ENCODE measurements at regions not wholly inside any gene's neighbourhood (a gene's known extent, or its start where the extent isn't known, plus 50 kb on each side); places are given as distances from the start of the nearest gene placed in this dataset.

DNA sequence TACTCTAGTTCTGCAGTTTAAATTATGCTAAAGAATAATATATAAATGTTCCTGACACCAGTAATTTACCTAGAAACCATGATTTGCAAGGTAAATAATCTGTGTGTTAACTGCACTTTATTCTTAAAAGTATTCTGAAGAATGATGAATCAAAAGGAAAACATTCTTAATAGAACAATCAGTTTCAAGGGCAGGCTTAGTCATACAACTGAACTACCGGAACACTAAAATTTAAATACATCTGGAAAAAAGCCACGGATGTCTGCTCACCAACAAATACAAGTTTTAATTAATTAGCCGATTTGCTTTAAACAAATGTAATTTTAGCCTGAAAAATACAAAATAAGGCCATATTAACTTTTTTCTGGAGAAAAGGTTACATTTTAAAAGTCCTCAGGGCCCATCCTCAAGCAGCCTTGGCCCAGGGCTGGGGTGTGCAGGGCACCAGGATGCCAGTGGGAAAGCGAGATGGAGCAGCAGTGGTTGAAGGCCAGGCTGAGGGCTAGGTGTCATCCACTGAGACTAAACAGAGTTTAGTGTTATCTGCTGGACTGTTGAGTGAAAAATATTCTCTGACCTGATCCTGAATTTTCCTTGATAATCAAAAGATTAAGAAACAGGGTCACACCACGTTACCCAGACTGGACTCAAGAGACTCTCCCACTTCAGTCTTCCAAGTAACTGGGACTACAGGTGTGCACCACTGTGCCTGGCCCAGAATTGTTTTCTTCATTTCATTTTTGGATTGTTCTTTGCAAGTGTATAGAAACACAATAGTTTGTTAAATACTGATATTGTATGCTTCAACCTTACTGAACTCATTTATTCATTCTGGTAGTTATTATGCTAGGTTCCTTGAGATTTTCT is 88.2 kb upstream of the DST start:
- TF ChIP-seq CTCF (IDR thresholded peaks at IDR 0.05), result no peak
- TF ChIP-seq EP300 (IDR thresholded peaks at IDR 0.05), result no peak
- no peak for TF ChIP-seq POLR2A (IDR thresholded peaks at IDR 0.05)
- no peak for TF ChIP-seq POLR2AphosphoS5 (IDR thresholded peaks at IDR 0.05)

All from upper lobe of left lung (tissue), 4 donors.